ENCODE measurements at regions not wholly inside any gene's neighbourhood (a gene's known extent, or its start where the extent isn't known, plus 50 kb on each side); places are given as distances from the start of the nearest gene placed in this dataset.
A peak's percentile ranks its signal among the peaks of the same experiment; 100 is the strongest.

- TF ChIP-seq XRCC5 (IDR thresholded peaks at IDR 0.05; ENCODE audit: low read depth, low read length) (0 out of 2 replicates have a peak, but pooled peaks have one; percentile 68), FOXK2 (conservative IDR thresholded peaks at IDR 0.05 in 1 of 2, IDR thresholded peaks at IDR 0.05 in 1 of 2; ENCODE audit: low read depth in 2 of 2) (peak; percentile 88), MYC (IDR thresholded peaks at IDR 0.05; ENCODE audit: low read depth, low read length) (0 out of 2 replicates have a peak, but pooled peaks have one; percentile 28), MYC (CRISPR knock-in tag; IDR thresholded peaks at IDR 0.05; ENCODE audit: borderline replicate concordance, low read depth) (no peak), TFAP4 (CRISPR knock-in tag; IDR thresholded peaks at IDR 0.05; ENCODE audit: borderline replicate concordance) (peak; percentile 78), ARID3A (IDR thresholded peaks at IDR 0.05; ENCODE audit: borderline replicate concordance, low read depth, low read length) (peak; percentile 81; the same call in 1 of the 2 replicates), FOSL1 (tag; conservative IDR thresholded peaks at IDR 0.05) (peak; percentile 36; the same call in 1 of the 2 replicates), HSF4 (CRISPR knock-in tag; IDR thresholded peaks at IDR 0.05; ENCODE audit: borderline replicate concordance) (no peak), BACH1 (tag; IDR thresholded peaks at IDR 0.05) (0 out of 2 replicates have a peak, but pooled peaks have one; percentile 21), SMC3 (conservative IDR thresholded peaks at IDR 0.05; ENCODE audit: insufficient read depth, low read depth, low read length) (peak; percentile 51), CTCF (IDR thresholded peaks at IDR 0.05 in 2 of 3, conservative IDR thresholded peaks at IDR 0.05 in 1 of 3; ENCODE audit: insufficient read depth in 2 of 3, low read depth in 1 of 3, low read length in 3 of 3) (peak; percentile 80 to 89 (median 88)), SRF (CRISPR knock-in tag; IDR thresholded peaks at IDR 0.05) (peak in 1 of 2 experiments; percentile 84; a peak in 1 of 4 replicates), U2AF2 (optimal IDR thresholded peaks at IDR 0.05; ENCODE audit: low read depth, low read length) (no peak), ZNF316 (IDR thresholded peaks at IDR 0.05) (peak; percentile 92), POLR2A (conservative IDR thresholded peaks at IDR 0.05) (no peak), MTA3 (IDR thresholded peaks at IDR 0.05; ENCODE audit: borderline replicate concordance) (0 out of 2 replicates have a peak, but pooled peaks have one; percentile 35), RCOR1 (IDR thresholded peaks at IDR 0.05; ENCODE audit: borderline replicate concordance in 1 of 2, low read depth in 2 of 2, low read length in 2 of 2) (peak in 1 of 2 experiments; percentile 64; a peak in 1 of 4 replicates), SUPT5H (IDR thresholded peaks at IDR 0.05) (no peak), ATF3 (IDR thresholded peaks at IDR 0.05) (0 out of 2 replicates have a peak, but pooled peaks have one; percentile 14), ATF3 (CRISPR knock-in tag; conservative IDR thresholded peaks at IDR 0.05) (no peak), RAD21 (CRISPR knock-in tag; conservative IDR thresholded peaks at IDR 0.05 in 1 of 2, IDR thresholded peaks at IDR 0.05 in 1 of 2) (peak; percentile 78 to 84), RFX5 (IDR thresholded peaks at IDR 0.05; ENCODE audit: low read depth, low read length) (no peak)
These were observed 94.1 kb downstream of the SLC25A47 start (continued) for GRCh38 chr14:100416921-100417860.
